Pancreas (tissue), 10 donors: ENCODE measurements at regions not wholly inside any gene's neighbourhood (a gene's known extent, or its start where the extent isn't known, plus 50 kb on each side); places are given as distances from the start of the nearest gene placed in this dataset.

Experiments
- ATAC-seq, 4 donors: fragments of 200-7000 bp; cut with Tn5 transposase; one replicate each; pipeline versions ENCODE4 v1.8.0 to v1.9.1; 2020; ENCODE audit warnings: mild to moderate bottlenecking in 4 of 4, moderate library complexity in 4 of 4
- DNase-seq, 6 donors: peaks; one replicate each; pipeline ENCODE4 v3.0.0-alpha.2; 2020
- FAIRE-seq: peaks from 2 replicates; lab custom pipeline; 2012; peaks lifted over from hg19 to GRCh38; lab: Jason Lieb, UNC
- H3K27ac ChIP-seq, 4 donors: fragments of 200-600 bp; sonication (generic); 1 replicate in 3 of 4; 2 replicates in 1 of 4; pipeline versions ENCODE4 v1.5.0 to v1.8.0; 2020
- H3K27me3 ChIP-seq, 4 donors: fragments of 200-600 bp; one replicate each; pipeline ENCODE4 v1.8.0; 2021
- H3K36me3 ChIP-seq, 3 donors: fragments of 200-600 bp; sonication (generic) in 1 of 3; one replicate each; pipeline versions ENCODE4 v1.5.0 to v1.8.0; 2020 to 2021
- H3K4me1 ChIP-seq, 3 donors: fragments of 200-600 bp; one replicate each; pipeline ENCODE4 v1.8.0; 2021
- H3K4me3 ChIP-seq, 4 donors: fragments of 200-600 bp; sonication (generic) in 2 of 4; one replicate each; pipeline versions ENCODE4 v1.5.0 to v1.8.0; 2020 to 2021
- H3K9me3 ChIP-seq, 4 donors: fragments of 200-600 bp; one replicate each; pipeline ENCODE4 v1.8.0; 2021
- CTCF ChIP-seq, 4 donors: fragments of 200-600 bp; sonication (generic) in 3 of 4; IDR thresholded peaks; one replicate each; pipeline versions ENCODE4 v1.5.0 to v1.8.0; 2021; ENCODE audit warnings: antibody characterized with exemption in 4 of 4
- WGBS, 2 donors: extraction: QIAGEN DNeasy Blood & Tissue Kit; methylation state at CpG; one replicate each; pipeline ENCODE4 v1.1.7; 2013; 5-methylcytosine and 5-hydroxymethylcytosine counted together
- intact Hi-C, 3 donors: fragments of 100-400 bp; cut with DNase I; formaldehyde crosslinking; loops; one replicate each; pipeline versions ENCODE4 v1.11.1 to v1.14.2; 2022
- donor health status: healthy with polysubstance abuse.
- donor health status: DM: no; HTN: no; CAD: no; lungs with moderate emphysema.
- donor health status: DM: no; HTN: no; CAD: no.
- donor health status: control.
- donor health status: control.
- donor health status: Bipolar disorder and iron deficiency.
- donor health status: DM: yes; HTN: yes; CAD: no.
- donor health status: DM: no; HTN: no; CAD: no.
- donor health status: DM: no; HTN: no; CAD: no.
- donor health status: DM: yes; HTN: yes; CAD: no.

- Histone ChIP-seq H3K4me3 (no peak overlapping the region), H3K4me1 (no peaks in the 10 kb centered on the region), H3K27ac (no peak overlapping the region), H3K27me3 (no peaks in the 10 kb centered on the region), H3K36me3 (no peaks in the 10 kb centered on the region), H3K9me3 (no peaks in the 10 kb centered on the region)
- WGBS, 2 donors, result 31 to 85% methylated on average over 3 of the region's 3 CpGs
- DNase-seq (no peak), ATAC-seq (no peak), FAIRE-seq (no peak)
- no peak for TF ChIP-seq CTCF (IDR thresholded peaks at IDR 0.05)
- intact Hi-C loops, result no loop called here
Observed at GRCh38 chr5:99814321-99815063, 720.7 kb upstream of the FAM174A start.

- WGBS, 2 donors, result 54 to 58% methylated on average over 3 of the region's 3 CpGs
- Histone ChIP-seq H3K4me3 (no peak overlapping the region), H3K27me3 (no peaks in the 10 kb centered on the region), H3K9me3 (no peaks in the 10 kb centered on the region), H3K4me1 (no peaks in the 10 kb centered on the region), H3K27ac (no peak overlapping the region), H3K36me3 (no peaks in the 10 kb centered on the region)
- no peak for DNase-seq
- FAIRE-seq, result no peak
- intact Hi-C loops, result no loop called here
- no peak for TF ChIP-seq CTCF (IDR thresholded peaks at IDR 0.05)
- ATAC-seq, result no peak
Observed at GRCh38 chr5:99808657-99809230, 726.4 kb upstream of the FAM174A start.

GRCh38 chr5:99807346-99807745, 727.8 kb upstream of the FAM174A start:
- H3K36me3 ChIP-seq, result no peaks in the 10 kb centered on the region
- no peaks in the 10 kb centered on the region for H3K4me1 ChIP-seq
- no peak for ATAC-seq
- intact Hi-C loops, result no loop called here
- no peak overlapping the region for H3K4me3 ChIP-seq
- H3K27me3 ChIP-seq, result no peaks in the 10 kb centered on the region
- H3K9me3 ChIP-seq, result no peaks in the 10 kb centered on the region
- no peak for FAIRE-seq
- TF ChIP-seq CTCF (IDR thresholded peaks at IDR 0.05), result no peak
- no peak for DNase-seq
- no peak overlapping the region for H3K27ac ChIP-seq

- Histone ChIP-seq H3K27me3 (no peaks in the 10 kb centered on the region), H3K27ac (no peak overlapping the region), H3K4me1 (no peaks in the 10 kb centered on the region), H3K9me3 (no peaks in the 10 kb centered on the region), H3K36me3 (no peaks in the 10 kb centered on the region), H3K4me3 (no peak overlapping the region)
- no peak for ATAC-seq
- FAIRE-seq, result no peak
- 56 to 67% methylated on average over 2 of the region's 2 CpGs for WGBS, 2 donors
- TF ChIP-seq CTCF (IDR thresholded peaks at IDR 0.05), result no peak
- DNase-seq, result no peak
- intact Hi-C loops, result no loop called here
Observed at GRCh38 chr5:99795031-99795430, 740.1 kb upstream of the FAM174A start.

GRCh38 chr5:99788482-99788881, 746.7 kb upstream of the FAM174A start:
- Histone ChIP-seq H3K27me3 (no peaks in the 10 kb centered on the region), H3K4me3 (no peak overlapping the region), H3K27ac (no peak overlapping the region), H3K36me3 (no peaks in the 10 kb centered on the region), H3K9me3 (no peaks in the 10 kb centered on the region), H3K4me1 (no peaks in the 10 kb centered on the region)
- FAIRE-seq, result no peak
- DNase-seq, result no peak
- TF ChIP-seq CTCF (IDR thresholded peaks at IDR 0.05), result no peak
- ATAC-seq, result no peak
- 48 to 91% methylated on average over 2 of the region's 2 CpGs for WGBS, 2 donors
- intact Hi-C loops, result no loop called here
